ENCODE measurements at regions not wholly inside any gene's neighbourhood (a gene's known extent, or its start where the extent isn't known, plus 50 kb on each side); places are given as distances from the start of the nearest gene placed in this dataset.

GRCh38 chr10:2459713-2460112 is 607.6 kb upstream of the PFKP start:
- TF ChIP-seq CTCF (conservative IDR thresholded peaks at IDR 0.05; ENCODE audit: low read depth, low read length) (no peak), BHLHE40 (IDR thresholded peaks at IDR 0.05; ENCODE audit: low read depth, low read length) (no peak), RFX5 (IDR thresholded peaks at IDR 0.05; ENCODE audit: low read depth, low read length) (no peak), MAFK (IDR thresholded peaks at IDR 0.05; ENCODE audit: low read depth, low read length) (no peak), POLR2A (IDR thresholded peaks at IDR 0.05; ENCODE audit: low read depth, low read length) (no peak)
